Superior temporal gyrus (tissue), 1 donor: ENCODE measurements at regions not wholly inside any gene's neighbourhood (a gene's known extent, or its start where the extent isn't known, plus 50 kb on each side); places are given as distances from the start of the nearest gene placed in this dataset.

Source experiments
- DNase-seq: peaks from one replicate; pipeline ENCODE4 v3.0.0-alpha.2; 2016; ENCODE audit errors: extremely low spot score

GRCh38 chr2:59739166-59739565 is 814.3 kb downstream of the BCL11A start:
- DNase-seq, result no peak

DNA sequence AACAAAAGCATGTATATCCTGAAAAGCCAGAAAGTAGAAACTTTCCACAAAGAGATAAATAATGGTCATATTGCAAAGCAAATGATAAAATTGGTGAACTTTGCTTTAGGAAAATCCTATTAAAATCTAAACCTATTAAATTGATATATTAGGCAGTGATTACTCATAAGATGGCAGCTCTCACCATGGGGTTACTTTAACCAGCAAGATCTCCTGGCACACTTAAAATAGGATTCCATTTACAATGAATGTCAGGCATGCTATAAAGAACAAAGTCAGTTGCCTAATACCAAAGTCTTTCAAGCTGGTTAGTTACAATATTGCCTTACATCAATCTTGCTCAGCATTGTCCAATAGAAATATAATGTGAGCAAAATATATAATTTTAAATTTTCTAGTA is 816.2 kb downstream of the BCL11A start:
- DNase-seq, result no peak

GRCh38 chr2:59734743-59735142 is 818.7 kb downstream of the BCL11A start:
- no peak for DNase-seq

- no peak for DNase-seq
These were observed 819.5 kb downstream of the BCL11A start for GRCh38 chr2:59733970-59734369.

DNA sequence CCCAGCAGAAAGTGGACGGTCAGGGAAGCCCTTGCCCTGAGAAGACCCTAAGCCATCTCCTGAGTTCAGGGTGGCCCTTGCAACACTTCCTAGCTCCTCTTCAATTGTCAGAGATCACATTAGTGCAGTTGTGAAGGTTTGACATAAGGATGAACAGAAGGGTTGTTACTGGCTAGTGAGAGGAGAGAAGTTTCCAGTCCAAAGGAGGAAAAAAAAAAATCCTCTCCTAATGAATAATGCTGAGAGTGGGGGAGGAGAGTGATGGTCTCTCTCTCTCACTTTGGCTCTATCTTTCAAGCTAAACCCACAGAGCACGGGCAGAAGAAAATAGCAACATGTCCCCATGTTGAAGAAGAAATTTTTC is 819.9 kb downstream of the BCL11A start:
- DNase-seq, result no peak

DNA sequence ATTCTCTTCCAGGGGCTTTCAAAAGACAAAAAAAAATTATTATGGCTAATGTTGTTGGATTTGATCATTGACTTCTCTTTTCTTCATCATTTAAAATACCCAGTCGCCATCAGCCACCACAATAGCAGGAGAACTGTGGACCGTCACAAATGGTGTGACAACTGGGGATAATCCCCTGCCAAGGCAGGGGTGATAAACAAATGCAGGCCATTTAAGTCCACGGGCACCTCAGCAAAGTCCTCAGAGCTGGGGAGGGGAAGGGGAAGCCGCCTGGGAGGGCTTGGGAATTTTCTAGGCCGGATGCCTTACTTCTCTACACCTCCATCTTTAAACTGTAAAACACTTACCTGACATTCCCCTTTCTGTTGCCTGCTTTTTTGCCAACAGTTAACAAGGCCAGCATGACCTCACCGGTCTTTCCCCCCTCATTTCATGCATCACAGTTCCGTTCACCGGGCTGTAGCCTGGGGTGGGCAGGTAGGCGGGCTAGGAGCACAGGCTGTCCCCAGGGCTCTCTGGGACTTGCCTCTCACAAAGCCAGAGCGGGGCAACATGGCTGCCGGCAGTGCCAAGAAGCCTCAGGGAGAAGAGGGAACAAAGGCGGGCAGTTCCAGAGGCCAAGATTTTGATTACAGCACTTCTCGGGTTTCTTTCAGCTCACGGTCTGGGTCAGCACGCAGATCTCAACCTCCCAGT is 820.4 kb downstream of the BCL11A start:
- DNase-seq, result no peak

DNA sequence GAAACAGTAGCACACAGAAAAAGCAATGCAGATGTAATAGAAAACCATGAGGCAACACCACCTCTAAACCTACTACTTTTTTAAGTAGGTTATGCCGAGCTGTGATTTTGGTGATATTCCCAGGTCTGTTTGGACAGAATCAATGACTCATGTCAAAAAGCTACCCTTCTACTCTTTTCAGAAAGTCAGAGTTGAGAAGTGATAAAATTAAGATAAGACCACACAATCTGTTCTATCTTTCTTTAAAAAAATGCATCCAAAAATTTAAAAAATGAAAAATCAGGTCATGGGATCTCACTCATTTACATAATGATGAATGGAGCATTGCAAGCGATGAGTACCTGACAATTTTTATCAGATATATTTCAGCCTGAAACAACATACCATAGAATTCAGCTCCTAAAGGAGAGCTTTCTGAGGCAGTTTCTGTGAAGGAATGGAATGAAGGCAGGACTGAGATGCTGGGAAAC is 826.3 kb downstream of the BCL11A start:
- no peak for DNase-seq

GRCh38 chr2:59726228-59727120 is 827.0 kb downstream of the BCL11A start:
- DNase-seq, result no peak

DNA sequence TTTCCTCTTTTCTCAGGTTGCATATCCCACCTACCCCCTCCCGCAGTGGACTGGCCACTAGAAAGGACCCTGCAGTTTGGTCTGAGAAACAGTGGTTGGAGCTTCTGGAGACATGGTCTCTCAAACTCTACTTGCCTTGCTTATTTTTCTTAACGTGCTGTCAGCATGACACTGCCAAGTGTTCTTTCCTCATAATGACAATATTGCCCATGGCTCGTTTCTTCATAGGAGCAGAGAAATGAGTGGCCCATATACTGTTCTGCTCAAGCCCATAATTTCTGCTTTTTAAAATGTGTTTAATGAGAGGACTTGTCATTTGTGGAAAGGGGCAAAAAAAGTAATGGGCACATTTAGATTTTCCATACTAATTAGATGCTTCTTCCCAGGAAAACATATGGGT is 828.7 kb downstream of the BCL11A start:
- no peak for DNase-seq

GRCh38 chr2:59720296-59720866 is 833.1 kb downstream of the BCL11A start:
- no peak for DNase-seq

GRCh38 chr2:59713577-59713976 is 839.9 kb downstream of the BCL11A start:
- no peak for DNase-seq

GRCh38 chr2:59711121-59711520 is 842.3 kb downstream of the BCL11A start:
- no peak for DNase-seq

DNA sequence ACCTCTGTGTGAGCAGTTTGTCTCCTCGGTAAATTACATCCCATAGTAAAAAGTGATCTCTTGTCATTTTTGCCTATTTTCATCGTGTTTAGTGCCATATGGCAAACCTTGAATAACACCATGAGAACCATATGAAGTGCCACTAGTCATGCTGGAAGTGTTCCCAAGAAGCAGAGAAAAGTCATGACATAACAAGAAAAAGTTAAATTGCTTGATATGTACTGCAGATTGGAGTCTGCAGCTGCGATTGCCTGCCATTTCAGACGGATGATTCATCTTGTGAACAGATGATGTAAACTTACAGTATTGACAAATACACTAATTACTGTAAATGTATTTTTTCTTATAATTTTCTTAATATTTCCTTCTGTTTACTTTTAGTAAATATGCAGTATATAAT is 846.7 kb downstream of the BCL11A start:
- DNase-seq, result no peak

DNA sequence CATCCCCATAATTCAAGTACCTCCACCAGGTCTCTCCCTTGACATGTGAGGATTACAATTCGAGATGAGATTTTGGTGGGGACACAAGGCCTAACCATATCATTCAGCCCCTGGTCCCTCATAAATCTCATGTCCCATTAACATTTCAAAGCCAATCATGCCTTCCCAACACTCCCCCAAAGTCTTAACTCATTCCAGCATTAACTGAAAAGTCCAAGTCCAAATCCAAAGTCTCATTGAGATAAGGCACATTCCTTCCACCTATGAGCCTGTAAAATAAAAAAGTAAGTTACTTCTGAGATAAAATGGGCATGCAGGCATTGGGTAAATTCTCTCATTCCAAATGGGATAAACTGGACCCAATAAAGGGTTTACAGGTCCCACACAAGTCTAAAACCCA is 849.7 kb downstream of the BCL11A start:
- no peak for DNase-seq

DNA sequence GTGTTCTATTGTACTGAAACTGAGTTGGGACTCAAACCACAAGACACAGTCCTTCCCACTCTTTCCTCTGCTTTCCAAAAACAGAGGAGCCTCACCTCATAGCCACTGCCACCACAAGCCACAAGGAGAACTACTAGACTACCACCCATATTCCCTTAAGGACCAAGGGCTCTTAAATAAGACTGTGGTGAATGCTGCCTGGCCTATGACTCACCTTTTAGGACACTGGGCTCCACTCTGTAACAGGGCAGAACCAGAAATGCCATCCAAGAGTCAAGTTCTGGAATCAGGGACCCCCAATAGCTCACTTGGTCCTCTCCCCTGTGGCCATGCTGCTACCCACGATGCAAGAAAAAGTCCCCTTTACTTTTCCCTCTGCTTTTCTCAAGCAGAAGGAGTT is 851.4 kb downstream of the BCL11A start:
- DNase-seq, result no peak

- no peak for DNase-seq
These were observed 852.0 kb downstream of the BCL11A start for GRCh38 chr2:59701271-59701994.

DNA sequence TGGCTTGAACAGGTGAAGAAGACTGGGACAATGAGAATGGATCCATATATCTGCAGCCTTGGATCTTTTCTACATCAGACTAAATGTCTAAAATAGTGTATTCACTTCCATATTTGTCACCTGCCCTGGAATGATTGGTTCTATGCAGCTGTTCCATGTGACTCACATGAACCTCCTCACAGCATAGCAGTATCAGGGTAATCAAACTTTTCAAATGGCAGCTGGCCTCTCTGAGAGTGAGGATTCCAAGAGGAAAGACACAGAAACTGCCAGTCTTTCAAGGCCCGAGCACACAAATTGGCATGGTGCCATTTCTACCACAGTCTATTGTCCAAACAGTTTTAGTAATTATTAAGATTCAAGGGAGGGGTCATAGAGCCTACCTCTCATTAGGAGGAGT is 859.3 kb downstream of the BCL11A start:
- DNase-seq, result no peak

GRCh38 chr2:59693231-59693959 is 860.1 kb downstream of the BCL11A start:
- no peak for DNase-seq

DNA sequence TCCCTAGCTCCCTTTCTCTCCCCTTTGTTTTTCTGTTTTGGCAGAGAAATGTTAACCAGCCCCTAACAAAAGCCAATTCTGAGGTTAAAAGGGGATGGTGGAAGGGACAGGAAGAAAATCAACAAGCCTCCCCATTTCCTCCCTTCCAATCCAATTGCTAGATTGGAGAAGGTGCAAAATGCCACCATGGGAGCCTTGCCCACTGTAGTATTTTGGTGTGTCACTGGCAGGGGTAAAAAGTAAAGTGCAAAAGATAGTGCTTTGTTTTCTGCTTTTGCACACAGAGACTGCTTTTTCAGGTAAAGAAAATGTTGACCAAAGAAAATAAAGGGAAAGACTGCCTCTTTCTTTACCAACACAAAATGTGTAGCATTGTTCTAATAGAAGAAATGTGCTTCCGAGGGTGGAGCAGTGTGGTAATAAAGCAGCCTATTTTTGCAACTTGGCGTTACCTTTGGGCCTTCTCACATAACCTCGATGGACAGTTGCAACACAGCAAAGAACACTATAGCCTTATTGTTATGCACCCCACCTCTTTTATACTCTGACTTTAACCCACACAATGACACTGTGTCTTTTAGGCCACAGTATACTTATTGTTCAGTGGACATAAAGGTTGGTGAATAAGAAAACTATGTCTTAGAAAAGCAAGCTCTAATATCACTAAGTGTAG is 861.8 kb downstream of the BCL11A start:
- DNase-seq, result no peak

- DNase-seq, result no peak
These were observed 862.6 kb downstream of the BCL11A start for GRCh38 chr2:59690849-59691248.

GRCh38 chr2:59684771-59685166 is 868.7 kb downstream of the BCL11A start:
- no peak for DNase-seq
